ENCODE measurements at regions not wholly inside any gene's neighbourhood (a gene's known extent, or its start where the extent isn't known, plus 50 kb on each side); places are given as distances from the start of the nearest gene placed in this dataset.

GRCh38 chr6:25078141-25078540 is 142.4 kb upstream of the RIPOR2 start:
- TF ChIP-seq CTCF (IDR thresholded peaks at IDR 0.05; ENCODE audit: control extremely low read depth, extremely low read depth): no peak
- no peak for ATAC-seq (ENCODE audit: insufficient read depth, low FRiP score)
- no peaks in the 10 kb centered on the region for H3K27me3 ChIP-seq (ENCODE audit: control insufficient read depth in 3 of 3, insufficient read depth in 3 of 3, low read length in 2 of 3)
- H3K27ac ChIP-seq (ENCODE audit: low read depth in 1 of 2, low read length in 1 of 2): no peak overlapping the region
- no peak overlapping the region for H3K4me3 ChIP-seq
- 89 to 91% methylated on average over 1 of the region's 1 CpG for WGBS, 2 donors
- H3K4me1 ChIP-seq (ENCODE audit: control insufficient read depth in 5 of 5, insufficient read depth in 5 of 5, low read length in 5 of 5): no peaks in the 10 kb centered on the region
- H3K9me3 ChIP-seq (ENCODE audit: control insufficient read depth in 4 of 4, insufficient read depth in 3 of 4, low read length in 3 of 4): no peaks in the 10 kb centered on the region
- DNase-seq: no peak
- H3K36me3 ChIP-seq (ENCODE audit: control insufficient read depth in 4 of 4, insufficient read depth in 4 of 4, low read length in 4 of 4): no peaks in the 10 kb centered on the region
- H3K9ac ChIP-seq (ENCODE audit: insufficient read depth in 1 of 2, low read length in 2 of 2): no peak overlapping the region

- ATAC-seq (ENCODE audit: insufficient read depth, low FRiP score): no peak
- no peak for TF ChIP-seq CTCF (IDR thresholded peaks at IDR 0.05; ENCODE audit: control extremely low read depth, extremely low read depth)
- peaks cover 0 to 10% (median 0%) of the 10 kb centered on the region in 4 donors for H3K36me3 ChIP-seq (ENCODE audit: control insufficient read depth in 4 of 4, insufficient read depth in 4 of 4, low read length in 4 of 4)
- no peak overlapping the region for H3K27ac ChIP-seq (ENCODE audit: low read depth in 1 of 2, low read length in 1 of 2)
- no peak for DNase-seq
- H3K4me1 ChIP-seq (ENCODE audit: control insufficient read depth in 5 of 5, insufficient read depth in 5 of 5, low read length in 5 of 5): peaks cover 0 to 2% (median 0%) of the 10 kb centered on the region in 5 donors
- 72 to 87% methylated on average over 15 of the region's 15 CpGs for WGBS, 2 donors
- H3K9ac ChIP-seq (ENCODE audit: insufficient read depth in 1 of 2, low read length in 2 of 2): no peak overlapping the region
- H3K4me3 ChIP-seq: no peak overlapping the region
- no peaks in the 10 kb centered on the region for H3K9me3 ChIP-seq (ENCODE audit: control insufficient read depth in 4 of 4, insufficient read depth in 3 of 4, low read length in 3 of 4)
- no peaks in the 10 kb centered on the region for H3K27me3 ChIP-seq (ENCODE audit: control insufficient read depth in 3 of 3, insufficient read depth in 3 of 3, low read length in 2 of 3)
These were observed 148.2 kb upstream of the RIPOR2 start for GRCh38 chr6:25083784-25084507.

- Histone ChIP-seq H3K9ac (ENCODE audit: insufficient read depth in 1 of 2, low read length in 2 of 2) (no peak overlapping the region), H3K9me3 (ENCODE audit: control insufficient read depth in 4 of 4, insufficient read depth in 3 of 4, low read length in 3 of 4) (no peaks in the 10 kb centered on the region), H3K36me3 (ENCODE audit: control insufficient read depth in 4 of 4, insufficient read depth in 4 of 4, low read length in 4 of 4) (peaks cover 0 to 10% (median 0%) of the 10 kb centered on the region in 4 donors), H3K27me3 (ENCODE audit: control insufficient read depth in 3 of 3, insufficient read depth in 3 of 3, low read length in 2 of 3) (no peaks in the 10 kb centered on the region), H3K27ac (ENCODE audit: low read depth in 1 of 2, low read length in 1 of 2) (no peak overlapping the region), H3K4me1 (ENCODE audit: control insufficient read depth in 5 of 5, insufficient read depth in 5 of 5, low read length in 5 of 5) (peaks cover 0 to 2% (median 0%) of the 10 kb centered on the region in 5 donors), H3K4me3 (no peak overlapping the region)
- no peak for DNase-seq
- WGBS, 2 donors: 85 to 90% methylated on average over 1 of the region's 1 CpG
- TF ChIP-seq CTCF (IDR thresholded peaks at IDR 0.05; ENCODE audit: control extremely low read depth, extremely low read depth): no peak
- ATAC-seq (ENCODE audit: insufficient read depth, low FRiP score): no peak
These were observed 148.7 kb upstream of the RIPOR2 start for GRCh38 chr6:25084508-25084833.

GRCh38 chr6:25085756-25086155 is 150.0 kb upstream of the RIPOR2 start:
- peak in 2 of 3 donors; percentile 22 to 36 for DNase-seq
- no peaks in the 10 kb centered on the region for H3K9me3 ChIP-seq (ENCODE audit: control insufficient read depth in 4 of 4, insufficient read depth in 3 of 4, low read length in 3 of 4)
- no peak overlapping the region for H3K9ac ChIP-seq (ENCODE audit: insufficient read depth in 1 of 2, low read length in 2 of 2)
- no peak for TF ChIP-seq CTCF (IDR thresholded peaks at IDR 0.05; ENCODE audit: control extremely low read depth, extremely low read depth)
- ATAC-seq (ENCODE audit: insufficient read depth, low FRiP score): no peak
- WGBS, 2 donors: 3 to 21% methylated on average over 1 of the region's 1 CpG
- H3K27ac ChIP-seq (ENCODE audit: low read depth in 1 of 2, low read length in 1 of 2): no peak overlapping the region
- no peaks in the 10 kb centered on the region for H3K27me3 ChIP-seq (ENCODE audit: control insufficient read depth in 3 of 3, insufficient read depth in 3 of 3, low read length in 2 of 3)
- peaks cover 0 to 2% (median 0%) of the 10 kb centered on the region in 5 donors for H3K4me1 ChIP-seq (ENCODE audit: control insufficient read depth in 5 of 5, insufficient read depth in 5 of 5, low read length in 5 of 5)
- H3K4me3 ChIP-seq: no peak overlapping the region
- H3K36me3 ChIP-seq (ENCODE audit: control insufficient read depth in 4 of 4, insufficient read depth in 4 of 4, low read length in 4 of 4): peaks cover 0 to 13% (median 0%) of the 10 kb centered on the region in 4 donors

Measured in lung (tissue), 11 donors.